22Rv1 (cell line): ENCODE measurements at regions not wholly inside any gene's neighbourhood (a gene's known extent, or its start where the extent isn't known, plus 50 kb on each side); places are given as distances from the start of the nearest gene placed in this dataset.

Experiments used
- CTCF ChIP-seq: fragments of 450-650 bp; IDR thresholded peaks from 2 replicates; pipeline ENCODE4 v1.5.1; 2017; ENCODE audit warnings: mild to moderate bottlenecking
- ZFX ChIP-seq: fragments of 450-650 bp; IDR thresholded peaks from 2 replicates; pipeline ENCODE4 v1.6.1; 2017; ENCODE audit warnings: antibody characterized with exemption, borderline replicate concordance

GRCh38 chr11:127223633-127224032, 223.1 kb upstream of the KIRREL3 start:
- TF ChIP-seq CTCF = no peak
- TF ChIP-seq ZFX = no peak
